ENCODE measurements at regions not wholly inside any gene's neighbourhood (a gene's known extent, or its start where the extent isn't known, plus 50 kb on each side); places are given as distances from the start of the nearest gene placed in this dataset.

GRCh38 chr10:64973391-64973790, 1452.2 kb downstream of the REEP3 start:
- Histone ChIP-seq H3K4me1 (ENCODE audit: control insufficient read depth, insufficient read depth, low read length) (no peaks in the 10 kb centered on the region), H3K9me3 (ENCODE audit: control insufficient read depth, insufficient read depth, low read depth, low read length) (no peaks in the 10 kb centered on the region), H3K36me3 (ENCODE audit: control insufficient read depth in 2 of 2, insufficient read depth in 1 of 2, low read length in 2 of 2) (no peaks in the 10 kb centered on the region), H3K4me3 (ENCODE audit: low read depth, low read length) (no peak overlapping the region), H3K27ac (ENCODE audit: extremely low read depth, low read depth, low read length) (no peak overlapping the region)
- ChIA-PET CTCF (no interaction called here), POLR2A (no interaction called here)
- no peak for TF ChIP-seq ATF2 (tag by site-specific recombination; IDR thresholded peaks at IDR 0.05; ENCODE audit: low read depth)
- TF ChIP-seq HOXD13 (CRISPR knock-in tag; IDR thresholded peaks at IDR 0.05; ENCODE audit: borderline replicate concordance), result no peak
- no peak for TF ChIP-seq ZNF610 (tag by site-specific recombination; IDR thresholded peaks at IDR 0.05; ENCODE audit: borderline replicate concordance)
- TF ChIP-seq ZNF184 (tag by site-specific recombination; IDR thresholded peaks at IDR 0.05), result no peak
- TF ChIP-seq GLIS1 (tag by site-specific recombination; IDR thresholded peaks at IDR 0.05), result no peak
- no peak for TF ChIP-seq ZNF488 (tag by site-specific recombination; IDR thresholded peaks at IDR 0.05)
- TF ChIP-seq ZNF2 (tag by site-specific recombination; IDR thresholded peaks at IDR 0.05), result no peak
- no peak for TF ChIP-seq ZNF169 (tag by site-specific recombination; IDR thresholded peaks at IDR 0.05)
- TF ChIP-seq PRDM1 (tag by site-specific recombination; IDR thresholded peaks at IDR 0.05), result no peak
- TF ChIP-seq ZXDB (tag by site-specific recombination; IDR thresholded peaks at IDR 0.05), result no peak
- TF ChIP-seq ZNF223 (tag by site-specific recombination; IDR thresholded peaks at IDR 0.05), result no peak
- TF ChIP-seq ZNF280D (tag by site-specific recombination; IDR thresholded peaks at IDR 0.05), result no peak
- TF ChIP-seq BCL11A (tag by site-specific recombination; IDR thresholded peaks at IDR 0.05; ENCODE audit: low read depth), result no peak
- no peak for TF ChIP-seq ZNF350 (tag by site-specific recombination; IDR thresholded peaks at IDR 0.05)

- CTCF ChIA-PET, result no interaction called here
- H3K4me1 ChIP-seq (ENCODE audit: control insufficient read depth, insufficient read depth, low read length), result no peaks in the 10 kb centered on the region
- no peak overlapping the region for H3K4me3 ChIP-seq (ENCODE audit: low read depth, low read length)
- H3K27ac ChIP-seq (ENCODE audit: extremely low read depth, low read depth, low read length), result no peak overlapping the region
- H3K36me3 ChIP-seq (ENCODE audit: control insufficient read depth in 2 of 2, insufficient read depth in 1 of 2, low read length in 2 of 2), result no peaks in the 10 kb centered on the region
- POLR2A ChIA-PET, result no interaction called here
- H3K9me3 ChIP-seq (ENCODE audit: control insufficient read depth, insufficient read depth, low read depth, low read length), result no peaks in the 10 kb centered on the region
- TF ChIP-seq SP7 (tag by site-specific recombination; IDR thresholded peaks at IDR 0.05), result no peak
- TF ChIP-seq SCRT1 (tag by site-specific recombination; IDR thresholded peaks at IDR 0.05; ENCODE audit: borderline replicate concordance), result no peak
- TF ChIP-seq ZFP37 (tag by site-specific recombination; IDR thresholded peaks at IDR 0.05), result no peak
- no peak for TF ChIP-seq ZNF585B (tag by site-specific recombination; IDR thresholded peaks at IDR 0.05)
- TF ChIP-seq ZNF521 (tag by site-specific recombination; IDR thresholded peaks at IDR 0.05), result no peak
- no peak for TF ChIP-seq KLF10 (tag by site-specific recombination; IDR thresholded peaks at IDR 0.05)
- no peak for TF ChIP-seq ZNF10 (tag by site-specific recombination; IDR thresholded peaks at IDR 0.05)
- no peak for TF ChIP-seq ZNF837 (tag by site-specific recombination; IDR thresholded peaks at IDR 0.05)
- TF ChIP-seq HOXC10 (CRISPR knock-in tag; IDR thresholded peaks at IDR 0.05), result no peak
Observed at GRCh38 chr10:64976150-64976549, 1454.9 kb downstream of the REEP3 start.
